Kidney (tissue), 13 donors: ENCODE measurements at regions not wholly inside any gene's neighbourhood (a gene's known extent, or its start where the extent isn't known, plus 50 kb on each side); places are given as distances from the start of the nearest gene placed in this dataset.
A peak's percentile ranks its signal among the peaks of the same experiment; 100 is the strongest.

ENCODE experiments used
- DNase-seq, 5 donors: peaks; one replicate each; pipeline ENCODE4 v3.0.0-alpha.2; 2013 to 2020
- FAIRE-seq: peaks from 2 replicates; lab custom pipeline; 2012; peaks lifted over from hg19 to GRCh38; lab: Jason Lieb, UNC
- H3K27ac ChIP-seq, 2 donors: one replicate each; pipeline ENCODE4 v1.7.0; 2013; ENCODE audit warnings: low read depth in 2 of 2, low read length in 2 of 2, inconsistent platforms in 1 of 2
- H3K27me3 ChIP-seq: one replicate; pipeline ENCODE4 v1.7.1; 2013; ENCODE audit warnings: low read length, inconsistent platforms; ENCODE audit not compliant: control insufficient read depth, insufficient read depth
- H3K36me3 ChIP-seq, 3 donors: one replicate each; pipeline versions ENCODE4 v1.7.0 to v1.7.1; 2013; ENCODE audit warnings: low read length in 3 of 3, control low read depth in 1 of 3, inconsistent platforms in 1 of 3; ENCODE audit not compliant: insufficient read depth in 3 of 3, control insufficient read depth in 2 of 3
- H3K4me1 ChIP-seq, 3 donors: one replicate each; pipeline versions ENCODE4 v1.7.0 to v1.7.1; 2013; ENCODE audit warnings: low read length in 3 of 3, inconsistent platforms in 1 of 3, low read depth in 1 of 3; ENCODE audit not compliant: control insufficient read depth in 2 of 3, insufficient read depth in 2 of 3
- H3K4me3 ChIP-seq, 3 donors: one replicate each; pipeline versions ENCODE4 v1.7.0 to v1.8.1; 2013; ENCODE audit warnings: low read length in 3 of 3, control low read depth in 1 of 3, inconsistent platforms in 1 of 3
- H3K9ac ChIP-seq, 3 donors: one replicate each; pipeline versions ENCODE4 v1.7.0 to v1.7.1; 2013; ENCODE audit warnings: low read length in 3 of 3, control low read depth in 1 of 3, inconsistent platforms in 1 of 3
- H3K9me3 ChIP-seq, 3 donors: one replicate each; pipeline versions ENCODE4 v1.7.0 to v1.7.1; 2013; ENCODE audit warnings: low read length in 3 of 3, control low read depth in 1 of 3, inconsistent platforms in 1 of 3; ENCODE audit not compliant: control insufficient read depth in 2 of 3, insufficient read depth in 1 of 3
- CTCF ChIP-seq: IDR thresholded peaks from 3 replicates; pipeline ENCODE4 v1.5.1; 2012; ENCODE audit warnings: mild to moderate bottlenecking, moderate library complexity, borderline replicate concordance; ENCODE audit not compliant: insufficient read depth; ENCODE audit errors: extremely low read depth
- intact Hi-C: fragments of 100-400 bp; cut with DNase I; formaldehyde crosslinking; loops from one replicate; pipeline ENCODE4 v1.11.1; 2022
- donor health status: control.
- donor health status: control.
- donor health status: control.
- donor health status: control.
- donor health status: control.
- donor health status: DM: yes; HTN: yes; CAD: no.
- donor health status: Normal renal cell carcinoma (clear cell type).

DNA sequence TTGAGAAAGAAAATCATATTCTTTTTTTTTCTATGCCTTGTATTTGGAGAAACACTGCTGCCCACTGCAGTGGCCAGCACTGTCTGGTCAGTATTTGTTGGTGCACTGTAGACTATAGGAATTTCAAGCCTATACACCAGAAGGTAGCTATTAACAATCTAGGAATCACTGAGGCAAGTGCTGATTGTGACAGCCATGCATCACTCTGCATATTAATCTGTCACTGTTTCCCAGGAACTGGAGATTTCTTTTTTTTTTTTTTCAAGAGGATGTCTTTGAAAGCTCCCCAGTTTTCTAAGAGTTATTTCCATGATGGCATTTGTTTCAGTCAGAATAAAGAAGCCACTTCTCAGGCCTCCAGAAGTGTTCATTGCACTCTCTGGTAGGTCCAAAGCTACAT lies 737.8 kb upstream of the PTBP2 start:
- FAIRE-seq (no peak), DNase-seq (no peak)
- H3K27me3 ChIP-seq = no peaks in the 10 kb centered on the region
- intact Hi-C loops = no loop called here
- no peak for TF ChIP-seq CTCF
- no peaks in the 10 kb centered on the region for H3K9me3 ChIP-seq
- H3K4me3 ChIP-seq = no peak overlapping the region
- H3K36me3 ChIP-seq = no peaks in the 10 kb centered on the region
- no peak overlapping the region for H3K27ac ChIP-seq
- H3K4me1 ChIP-seq = no peaks in the 10 kb centered on the region
- no peak overlapping the region for H3K9ac ChIP-seq

- Histone ChIP-seq H3K9ac (no peak overlapping the region), H3K4me1 (no peaks in the 10 kb centered on the region), H3K4me3 (no peak overlapping the region), H3K27ac (no peak overlapping the region), H3K27me3 (no peaks in the 10 kb centered on the region), H3K9me3 (no peaks in the 10 kb centered on the region), H3K36me3 (no peaks in the 10 kb centered on the region)
- intact Hi-C loops = no loop called here
- DNase-seq (peak in 1 of 5 donors; percentile 32), FAIRE-seq (no peak)
- TF ChIP-seq CTCF = no peak
Measured at GRCh38 chr1:95984798-95985374, 736.7 kb upstream of the PTBP2 start.

GRCh38 chr1:95990033-95990432 lies 731.6 kb upstream of the PTBP2 start:
- no peak for TF ChIP-seq CTCF
- H3K27ac ChIP-seq = no peak overlapping the region
- H3K9me3 ChIP-seq = no peaks in the 10 kb centered on the region
- no peak overlapping the region for H3K9ac ChIP-seq
- H3K27me3 ChIP-seq = no peaks in the 10 kb centered on the region
- intact Hi-C loops = no loop called here
- H3K4me3 ChIP-seq = no peak overlapping the region
- DNase-seq = no peak
- FAIRE-seq = no peak
- H3K4me1 ChIP-seq = no peaks in the 10 kb centered on the region
- no peaks in the 10 kb centered on the region for H3K36me3 ChIP-seq

GRCh38 chr1:95991787-95992520 lies 729.6 kb upstream of the PTBP2 start:
- Histone ChIP-seq H3K27ac (no peak overlapping the region), H3K9ac (no peak overlapping the region), H3K36me3 (no peaks in the 10 kb centered on the region), H3K4me3 (no peak overlapping the region), H3K4me1 (no peaks in the 10 kb centered on the region), H3K9me3 (no peaks in the 10 kb centered on the region), H3K27me3 (no peaks in the 10 kb centered on the region)
- TF ChIP-seq CTCF = no peak
- DNase-seq = no peak
- intact Hi-C loops = no loop called here
- no peak for FAIRE-seq
